ENCODE measurements at regions not wholly inside any gene's neighbourhood (a gene's known extent, or its start where the extent isn't known, plus 50 kb on each side); places are given as distances from the start of the nearest gene placed in this dataset.

GRCh38 chr10:107565014-107565413 lies 400.5 kb upstream of the SORCS1 start:
- Histone ChIP-seq H3K36me3 (ENCODE audit: insufficient read depth, low read length) (no peaks in the 10 kb centered on the region), H3K4me3 (ENCODE audit: low read depth, low read length) (no peak overlapping the region), H3K27ac (ENCODE audit: low read depth, low read length) (no peak overlapping the region)

GRCh38 chr10:107561136-107561650 lies 396.7 kb upstream of the SORCS1 start:
- Histone ChIP-seq H3K79me2 (ENCODE audit: control insufficient read depth, insufficient read depth, low read length, unreplicated experiment) (no peaks in the 10 kb centered on the region), H2AFZ (ENCODE audit: low read length, unreplicated experiment) (no peak overlapping the region), H3K36me3 (ENCODE audit: insufficient read depth, low read length) (no peaks in the 10 kb centered on the region), H3K27ac (ENCODE audit: low read depth, low read length) (no peak overlapping the region), H3K4me3 (ENCODE audit: low read depth, low read length) (no peak overlapping the region), H3K4me1 (ENCODE audit: control insufficient read depth, insufficient read depth, low read length, unreplicated experiment) (no peaks in the 10 kb centered on the region), H3K27me3 (ENCODE audit: insufficient read depth, low read length) (no peaks in the 10 kb centered on the region)

More at GRCh38 chr10:107565014-107565413, 400.5 kb upstream of the SORCS1 start:
- Histone ChIP-seq H3K27me3 (ENCODE audit: insufficient read depth, low read length) (no peaks in the 10 kb centered on the region), H2AFZ (ENCODE audit: low read length, unreplicated experiment) (no peak overlapping the region), H3K4me1 (ENCODE audit: control insufficient read depth, insufficient read depth, low read length, unreplicated experiment) (no peaks in the 10 kb centered on the region), H3K79me2 (ENCODE audit: control insufficient read depth, insufficient read depth, low read length, unreplicated experiment) (no peaks in the 10 kb centered on the region)

- no peaks in the 10 kb centered on the region for H3K36me3 ChIP-seq (ENCODE audit: insufficient read depth, low read length)
- no peak overlapping the region for H3K27ac ChIP-seq (ENCODE audit: low read depth, low read length)
- peaks cover 14% of the 10 kb centered on the region for H3K4me1 ChIP-seq (ENCODE audit: control insufficient read depth, insufficient read depth, low read length, unreplicated experiment)
- no peaks in the 10 kb centered on the region for H3K27me3 ChIP-seq (ENCODE audit: insufficient read depth, low read length)
- no peak overlapping the region for H3K4me3 ChIP-seq (ENCODE audit: low read depth, low read length)
- H3K79me2 ChIP-seq (ENCODE audit: control insufficient read depth, insufficient read depth, low read length, unreplicated experiment) = no peaks in the 10 kb centered on the region
- H2AFZ ChIP-seq (ENCODE audit: low read length, unreplicated experiment) = no peak overlapping the region
Measured at GRCh38 chr10:107557916-107558315, 393.4 kb upstream of the SORCS1 start.

GRCh38 chr10:107554333-107554732 lies 389.8 kb upstream of the SORCS1 start:
- H3K4me3 ChIP-seq (ENCODE audit: low read depth, low read length) = no peak overlapping the region
- no peak overlapping the region for H3K27ac ChIP-seq (ENCODE audit: low read depth, low read length)
- H3K27me3 ChIP-seq (ENCODE audit: insufficient read depth, low read length) = no peaks in the 10 kb centered on the region
- peaks cover 14% of the 10 kb centered on the region for H3K4me1 ChIP-seq (ENCODE audit: control insufficient read depth, insufficient read depth, low read length, unreplicated experiment)
- H3K36me3 ChIP-seq (ENCODE audit: insufficient read depth, low read length) = no peaks in the 10 kb centered on the region
- no peaks in the 10 kb centered on the region for H3K79me2 ChIP-seq (ENCODE audit: control insufficient read depth, insufficient read depth, low read length, unreplicated experiment)
- H2AFZ ChIP-seq (ENCODE audit: low read length, unreplicated experiment) = peak overlapping the region; percentile 94

- Histone ChIP-seq H3K27ac (ENCODE audit: low read depth, low read length) (no peak overlapping the region), H3K79me2 (ENCODE audit: control insufficient read depth, insufficient read depth, low read length, unreplicated experiment) (no peaks in the 10 kb centered on the region), H2AFZ (ENCODE audit: low read length, unreplicated experiment) (no peak overlapping the region), H3K27me3 (ENCODE audit: insufficient read depth, low read length) (no peaks in the 10 kb centered on the region), H3K4me3 (ENCODE audit: low read depth, low read length) (no peak overlapping the region), H3K4me1 (ENCODE audit: control insufficient read depth, insufficient read depth, low read length, unreplicated experiment) (peaks cover 14% of the 10 kb centered on the region), H3K36me3 (ENCODE audit: insufficient read depth, low read length) (no peaks in the 10 kb centered on the region)
Measured at GRCh38 chr10:107553470-107553869, 389.0 kb upstream of the SORCS1 start.

GRCh38 chr10:107552963-107553362 lies 388.5 kb upstream of the SORCS1 start:
- H3K27ac ChIP-seq (ENCODE audit: low read depth, low read length) = no peak overlapping the region
- H3K27me3 ChIP-seq (ENCODE audit: insufficient read depth, low read length) = no peaks in the 10 kb centered on the region
- H3K36me3 ChIP-seq (ENCODE audit: insufficient read depth, low read length) = no peaks in the 10 kb centered on the region
- no peaks in the 10 kb centered on the region for H3K79me2 ChIP-seq (ENCODE audit: control insufficient read depth, insufficient read depth, low read length, unreplicated experiment)
- H2AFZ ChIP-seq (ENCODE audit: low read length, unreplicated experiment) = no peak overlapping the region
- H3K4me3 ChIP-seq (ENCODE audit: low read depth, low read length) = no peak overlapping the region
- peaks cover 14% of the 10 kb centered on the region for H3K4me1 ChIP-seq (ENCODE audit: control insufficient read depth, insufficient read depth, low read length, unreplicated experiment)

GRCh38 chr10:107548301-107548700 lies 383.8 kb upstream of the SORCS1 start:
- no peak overlapping the region for H3K27ac ChIP-seq (ENCODE audit: low read depth, low read length)
- H3K27me3 ChIP-seq (ENCODE audit: insufficient read depth, low read length) = no peaks in the 10 kb centered on the region
- no peak overlapping the region for H2AFZ ChIP-seq (ENCODE audit: low read length, unreplicated experiment)
- H3K36me3 ChIP-seq (ENCODE audit: insufficient read depth, low read length) = no peaks in the 10 kb centered on the region
- H3K4me1 ChIP-seq (ENCODE audit: control insufficient read depth, insufficient read depth, low read length, unreplicated experiment) = peaks cover 19% of the 10 kb centered on the region
- no peaks in the 10 kb centered on the region for H3K79me2 ChIP-seq (ENCODE audit: control insufficient read depth, insufficient read depth, low read length, unreplicated experiment)
- H3K4me3 ChIP-seq (ENCODE audit: low read depth, low read length) = no peak overlapping the region

GRCh38 chr10:107546986-107547385 lies 382.5 kb upstream of the SORCS1 start:
- H3K4me1 ChIP-seq (ENCODE audit: control insufficient read depth, insufficient read depth, low read length, unreplicated experiment) = peaks cover 16% of the 10 kb centered on the region
- no peak overlapping the region for H3K4me3 ChIP-seq (ENCODE audit: low read depth, low read length)
- H3K36me3 ChIP-seq (ENCODE audit: insufficient read depth, low read length) = no peaks in the 10 kb centered on the region
- no peaks in the 10 kb centered on the region for H3K27me3 ChIP-seq (ENCODE audit: insufficient read depth, low read length)
- no peaks in the 10 kb centered on the region for H3K79me2 ChIP-seq (ENCODE audit: control insufficient read depth, insufficient read depth, low read length, unreplicated experiment)
- H2AFZ ChIP-seq (ENCODE audit: low read length, unreplicated experiment) = no peak overlapping the region
- H3K27ac ChIP-seq (ENCODE audit: low read depth, low read length) = peak overlapping the region; percentile 69

- Histone ChIP-seq H3K4me1 (ENCODE audit: control insufficient read depth, insufficient read depth, low read length, unreplicated experiment) (peaks cover 16% of the 10 kb centered on the region), H2AFZ (ENCODE audit: low read length, unreplicated experiment) (no peak overlapping the region), H3K4me3 (ENCODE audit: low read depth, low read length) (no peak overlapping the region), H3K36me3 (ENCODE audit: insufficient read depth, low read length) (no peaks in the 10 kb centered on the region), H3K79me2 (ENCODE audit: control insufficient read depth, insufficient read depth, low read length, unreplicated experiment) (no peaks in the 10 kb centered on the region), H3K27me3 (ENCODE audit: insufficient read depth, low read length) (no peaks in the 10 kb centered on the region), H3K27ac (ENCODE audit: low read depth, low read length) (peak overlapping the region; percentile 69)
Measured at GRCh38 chr10:107546284-107546683, 381.8 kb upstream of the SORCS1 start.

- Histone ChIP-seq H3K36me3 (ENCODE audit: insufficient read depth, low read length) (no peaks in the 10 kb centered on the region), H3K27ac (ENCODE audit: low read depth, low read length) (peak overlapping the region; percentile 69), H3K4me1 (ENCODE audit: control insufficient read depth, insufficient read depth, low read length, unreplicated experiment) (peaks cover 16% of the 10 kb centered on the region), H3K4me3 (ENCODE audit: low read depth, low read length) (no peak overlapping the region), H3K27me3 (ENCODE audit: insufficient read depth, low read length) (no peaks in the 10 kb centered on the region), H2AFZ (ENCODE audit: low read length, unreplicated experiment) (no peak overlapping the region), H3K79me2 (ENCODE audit: control insufficient read depth, insufficient read depth, low read length, unreplicated experiment) (no peaks in the 10 kb centered on the region)
Measured at GRCh38 chr10:107545717-107546116, 381.2 kb upstream of the SORCS1 start.

GRCh38 chr10:107544706-107545520 lies 380.4 kb upstream of the SORCS1 start:
- H3K4me1 ChIP-seq (ENCODE audit: control insufficient read depth, insufficient read depth, low read length, unreplicated experiment) = peaks cover 16% of the 10 kb centered on the region
- no peaks in the 10 kb centered on the region for H3K36me3 ChIP-seq (ENCODE audit: insufficient read depth, low read length)
- no peak overlapping the region for H2AFZ ChIP-seq (ENCODE audit: low read length, unreplicated experiment)
- no peaks in the 10 kb centered on the region for H3K79me2 ChIP-seq (ENCODE audit: control insufficient read depth, insufficient read depth, low read length, unreplicated experiment)
- H3K4me3 ChIP-seq (ENCODE audit: low read depth, low read length) = no peak overlapping the region
- H3K27me3 ChIP-seq (ENCODE audit: insufficient read depth, low read length) = no peaks in the 10 kb centered on the region
- H3K27ac ChIP-seq (ENCODE audit: low read depth, low read length) = no peak overlapping the region
